ENCODE measurements at regions not wholly inside any gene's neighbourhood (a gene's known extent, or its start where the extent isn't known, plus 50 kb on each side); places are given as distances from the start of the nearest gene placed in this dataset.

DNA sequence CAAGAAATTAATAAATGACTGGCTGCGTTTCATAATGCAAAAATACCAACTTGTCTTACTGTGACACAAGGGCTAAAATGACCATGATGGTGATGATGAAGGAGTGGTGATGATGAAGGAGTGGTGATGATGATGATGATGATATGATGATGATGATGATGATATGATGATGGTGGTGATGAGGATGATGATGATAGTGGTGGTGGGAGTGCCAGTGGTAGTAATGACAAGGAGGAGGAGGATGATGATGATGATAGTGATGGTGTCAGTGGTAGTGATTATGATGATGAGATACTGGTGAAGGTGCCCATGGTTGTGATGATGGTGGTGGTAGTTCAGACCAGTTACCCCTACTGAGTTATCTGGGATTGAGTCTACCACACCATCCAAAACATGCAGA lies 265.9 kb downstream of the FGFR2 start (continued):
- TF ChIP-seq FOXJ3 (CRISPR knock-in tag; IDR thresholded peaks at IDR 0.05) = no peak
- TF ChIP-seq NRF1 (IDR thresholded peaks at IDR 0.05; ENCODE audit: low read depth, low read length) = no peak
- TF ChIP-seq, protein P1, sequence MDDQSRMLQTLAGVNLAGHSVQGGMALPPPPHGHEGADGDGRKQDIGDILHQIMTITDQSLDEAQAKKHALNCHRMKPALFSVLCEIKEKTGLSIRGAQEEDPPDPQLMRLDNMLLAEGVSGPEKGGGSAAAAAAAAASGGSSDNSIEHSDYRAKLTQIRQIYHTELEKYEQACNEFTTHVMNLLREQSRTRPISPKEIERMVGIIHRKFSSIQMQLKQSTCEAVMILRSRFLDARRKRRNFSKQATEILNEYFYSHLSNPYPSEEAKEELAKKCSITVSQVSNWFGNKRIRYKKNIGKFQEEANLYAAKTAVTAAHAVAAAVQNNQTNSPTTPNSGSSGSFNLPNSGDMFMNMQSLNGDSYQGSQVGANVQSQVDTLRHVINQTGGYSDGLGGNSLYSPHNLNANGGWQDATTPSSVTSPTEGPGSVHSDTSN (IDR thresholded peaks at IDR 0.05) = no peak
- no peak for TF ChIP-seq FOXM1 (IDR thresholded peaks at IDR 0.05; ENCODE audit: low read depth)
- TF ChIP-seq EP300 (IDR thresholded peaks at IDR 0.05; ENCODE audit: borderline replicate concordance in 1 of 2, low read depth in 1 of 2, low read length in 1 of 2) = no peak
- TF ChIP-seq RCOR1 (IDR thresholded peaks at IDR 0.05; ENCODE audit: low read length) = no peak
- TF ChIP-seq, protein P2, sequence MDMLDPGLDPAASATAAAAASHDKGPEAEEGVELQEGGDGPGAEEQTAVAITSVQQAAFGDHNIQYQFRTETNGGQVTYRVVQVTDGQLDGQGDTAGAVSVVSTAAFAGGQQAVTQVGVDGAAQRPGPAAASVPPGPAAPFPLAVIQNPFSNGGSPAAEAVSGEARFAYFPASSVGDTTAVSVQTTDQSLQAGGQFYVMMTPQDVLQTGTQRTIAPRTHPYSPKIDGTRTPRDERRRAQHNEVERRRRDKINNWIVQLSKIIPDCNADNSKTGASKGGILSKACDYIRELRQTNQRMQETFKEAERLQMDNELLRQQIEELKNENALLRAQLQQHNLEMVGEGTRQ (IDR thresholded peaks at IDR 0.05; ENCODE audit: borderline replicate concordance, low read depth, low read length) = no peak
- TF ChIP-seq TEAD4 (IDR thresholded peaks at IDR 0.05; ENCODE audit: borderline replicate concordance, insufficient read depth) = no peak

DNA sequence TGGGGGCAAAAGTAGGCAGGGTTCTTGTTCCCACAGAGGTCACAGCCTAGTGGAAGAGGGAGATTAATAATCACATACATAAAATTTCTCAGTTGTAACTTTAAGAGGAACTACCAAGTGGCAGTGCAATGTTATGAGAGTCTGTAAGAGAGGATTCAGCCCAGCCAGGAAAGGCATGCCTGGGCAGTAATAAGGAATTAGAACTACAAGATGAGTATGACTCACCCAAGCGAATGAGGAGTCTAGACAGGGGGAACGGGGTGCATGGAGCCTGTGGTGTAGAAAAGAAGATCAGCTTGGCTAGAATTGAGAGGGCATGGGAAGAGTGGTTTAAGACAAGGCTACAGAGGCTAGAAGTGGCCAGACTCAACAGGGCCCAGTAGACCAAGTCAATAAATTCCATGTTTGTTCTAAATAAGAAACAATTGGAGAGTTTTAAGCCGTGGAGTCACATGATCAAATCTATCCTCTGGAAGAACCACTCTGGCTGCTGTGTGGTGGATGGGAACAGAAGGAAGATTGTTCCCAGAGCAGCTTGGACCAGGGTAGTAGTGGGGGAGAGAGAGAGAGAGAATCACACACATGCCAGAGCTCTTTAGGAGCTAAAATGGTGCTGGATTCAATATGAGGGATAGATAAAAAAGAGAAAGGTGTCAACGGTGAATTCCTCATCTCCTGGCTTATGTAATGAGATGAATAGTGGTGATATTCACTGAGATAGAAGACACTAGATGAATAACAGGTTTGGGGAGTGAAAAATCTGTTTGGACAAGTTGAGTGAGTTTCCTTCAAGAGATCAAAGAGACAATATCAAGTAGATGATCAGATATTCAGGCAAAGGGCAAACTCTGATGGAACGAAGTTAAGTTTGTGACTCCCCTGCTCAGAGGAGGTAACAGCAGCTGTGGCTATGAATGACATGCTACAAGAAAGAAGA lies 265.1 kb downstream of the FGFR2 start:
- Histone ChIP-seq H3K79me2 (ENCODE audit: insufficient read depth) (no peaks in the 10 kb centered on the region), H2AFZ (ENCODE audit: low read depth) (no peak overlapping the region), H3F3A (replicated peaks; ENCODE audit: insufficient read depth) (no peaks in the 10 kb centered on the region), H3K27ac (ENCODE audit: low read depth in 2 of 2, low read length in 1 of 2) (no peak overlapping the region), H3K27me3 (ENCODE audit: insufficient read depth) (no peaks in the 10 kb centered on the region), H3K36me3 (replicated peaks in 1 of 2; ENCODE audit: control insufficient read depth in 1 of 2, insufficient read depth in 2 of 2, low read length in 1 of 2) (no peaks in the 10 kb centered on the region), H3K4me3 (ENCODE audit: low read depth in 2 of 2, low read length in 1 of 2) (no peak overlapping the region), H3K9me2 (no peaks in the 10 kb centered on the region), H3K9me3 (no peaks in the 10 kb centered on the region), H3K4me2 (no peak overlapping the region), H3K9ac (no peak overlapping the region), H4K20me1 (ENCODE audit: insufficient read depth) (no peaks in the 10 kb centered on the region), H3K4me1 (ENCODE audit: control insufficient read depth in 1 of 2, insufficient read depth in 2 of 2, low read depth in 1 of 2, low read length in 1 of 2) (no peaks in the 10 kb centered on the region)
- DNase-seq = no peak
- no peak for TF ChIP-seq FOSL2 (IDR thresholded peaks at IDR 0.05; ENCODE audit: borderline replicate concordance, low read depth)
- TF ChIP-seq SMC3 (IDR thresholded peaks at IDR 0.05; ENCODE audit: low read depth, low read length) = no peak
- TF ChIP-seq RXRA (IDR thresholded peaks at IDR 0.05; ENCODE audit: borderline replicate concordance, low read depth) = no peak
- TF ChIP-seq FOXM1 (IDR thresholded peaks at IDR 0.05; ENCODE audit: low read depth) = no peak
- no peak for TF ChIP-seq ELF1 (IDR thresholded peaks at IDR 0.05)
- no peak for TF ChIP-seq SIN3A (IDR thresholded peaks at IDR 0.05; ENCODE audit: borderline replicate concordance, low read depth, low read length)
- TF ChIP-seq, protein P3, sequence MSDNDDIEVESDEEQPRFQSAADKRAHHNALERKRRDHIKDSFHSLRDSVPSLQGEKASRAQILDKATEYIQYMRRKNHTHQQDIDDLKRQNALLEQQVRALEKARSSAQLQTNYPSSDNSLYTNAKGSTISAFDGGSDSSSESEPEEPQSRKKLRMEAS (IDR thresholded peaks at IDR 0.05; ENCODE audit: low read depth) = no peak
- TF ChIP-seq, protein P1 (IDR thresholded peaks at IDR 0.05) = no peak
- TF ChIP-seq NRF1 (IDR thresholded peaks at IDR 0.05; ENCODE audit: low read depth, low read length) = no peak
- TF ChIP-seq TAF1 (IDR thresholded peaks at IDR 0.05; ENCODE audit: borderline replicate concordance, low read depth, low read length) = no peak
- no peak for TF ChIP-seq JUND (IDR thresholded peaks at IDR 0.05)
- no peak for TF ChIP-seq EZH2phosphoT487 (IDR thresholded peaks at IDR 0.05; ENCODE audit: borderline replicate concordance, low read depth)
- TF ChIP-seq, protein P4, sequence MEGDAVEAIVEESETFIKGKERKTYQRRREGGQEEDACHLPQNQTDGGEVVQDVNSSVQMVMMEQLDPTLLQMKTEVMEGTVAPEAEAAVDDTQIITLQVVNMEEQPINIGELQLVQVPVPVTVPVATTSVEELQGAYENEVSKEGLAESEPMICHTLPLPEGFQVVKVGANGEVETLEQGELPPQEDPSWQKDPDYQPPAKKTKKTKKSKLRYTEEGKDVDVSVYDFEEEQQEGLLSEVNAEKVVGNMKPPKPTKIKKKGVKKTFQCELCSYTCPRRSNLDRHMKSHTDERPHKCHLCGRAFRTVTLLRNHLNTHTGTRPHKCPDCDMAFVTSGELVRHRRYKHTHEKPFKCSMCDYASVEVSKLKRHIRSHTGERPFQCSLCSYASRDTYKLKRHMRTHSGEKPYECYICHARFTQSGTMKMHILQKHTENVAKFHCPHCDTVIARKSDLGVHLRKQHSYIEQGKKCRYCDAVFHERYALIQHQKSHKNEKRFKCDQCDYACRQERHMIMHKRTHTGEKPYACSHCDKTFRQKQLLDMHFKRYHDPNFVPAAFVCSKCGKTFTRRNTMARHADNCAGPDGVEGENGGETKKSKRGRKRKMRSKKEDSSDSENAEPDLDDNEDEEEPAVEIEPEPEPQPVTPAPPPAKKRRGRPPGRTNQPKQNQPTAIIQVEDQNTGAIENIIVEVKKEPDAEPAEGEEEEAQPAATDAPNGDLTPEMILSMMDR (IDR thresholded peaks at IDR 0.05) = no peak
- no peak for TF ChIP-seq GATA2 (CRISPR knock-in tag; IDR thresholded peaks at IDR 0.05)
- TF ChIP-seq TCF12 (IDR thresholded peaks at IDR 0.05) = no peak
- TF ChIP-seq TEAD4 (IDR thresholded peaks at IDR 0.05; ENCODE audit: borderline replicate concordance, insufficient read depth) = no peak
- CTCF ChIA-PET = no interaction called here
- POLR2A ChIA-PET = no interaction called here
- 8% methylated on average over 5 of the region's 5 CpGs for WGBS (ENCODE audit: low lambda C conversion rate)

Data from SK-N-SH (cell line).